ENCODE measurements at regions not wholly inside any gene's neighbourhood (a gene's known extent, or its start where the extent isn't known, plus 50 kb on each side); places are given as distances from the start of the nearest gene placed in this dataset.

- TF ChIP-seq CTCF (IDR thresholded peaks at IDR 0.05), result no peak
- TF ChIP-seq POLR2A (IDR thresholded peaks at IDR 0.05), result no peak
Measured at GRCh38 chr10:133008196-133008595, 65.8 kb upstream of the CFAP46 start.
